GM12864 (cell line): ENCODE measurements at regions not wholly inside any gene's neighbourhood (a gene's known extent, or its start where the extent isn't known, plus 50 kb on each side); places are given as distances from the start of the nearest gene placed in this dataset.

Experiments used
- DNase-seq: peaks from one replicate; pipeline ENCODE4 v3.0.0-alpha.2; 2011; ENCODE audit warnings: low read depth
- H3K4me3 ChIP-seq: 2 replicates; pipeline ENCODE4 v1.5.1; 2011; ENCODE audit warnings: mild to moderate bottlenecking, low read depth, low read length, control low read depth
- CTCF ChIP-seq: IDR thresholded peaks from 2 replicates; pipeline ENCODE4 v1.5.1; 2011; ENCODE audit warnings: low read depth, mild to moderate bottlenecking, moderate library complexity, low read length, control low read depth, inconsistent platforms; ENCODE audit errors: missing control alignments

- no peak for DNase-seq
- no peak overlapping the region for H3K4me3 ChIP-seq
- no peak for TF ChIP-seq CTCF
Measured at GRCh38 chr12:46711756-46712155, 114.0 kb downstream of the SLC38A4 start.

GRCh38 chr12:46710125-46710743, 115.6 kb downstream of the SLC38A4 start:
- no peak overlapping the region for H3K4me3 ChIP-seq
- no peak for TF ChIP-seq CTCF
- no peak for DNase-seq

- DNase-seq = no peak
- no peak for TF ChIP-seq CTCF
- no peak overlapping the region for H3K4me3 ChIP-seq
Measured at GRCh38 chr12:46702581-46703344, 123.0 kb downstream of the SLC38A4 start.

DNA sequence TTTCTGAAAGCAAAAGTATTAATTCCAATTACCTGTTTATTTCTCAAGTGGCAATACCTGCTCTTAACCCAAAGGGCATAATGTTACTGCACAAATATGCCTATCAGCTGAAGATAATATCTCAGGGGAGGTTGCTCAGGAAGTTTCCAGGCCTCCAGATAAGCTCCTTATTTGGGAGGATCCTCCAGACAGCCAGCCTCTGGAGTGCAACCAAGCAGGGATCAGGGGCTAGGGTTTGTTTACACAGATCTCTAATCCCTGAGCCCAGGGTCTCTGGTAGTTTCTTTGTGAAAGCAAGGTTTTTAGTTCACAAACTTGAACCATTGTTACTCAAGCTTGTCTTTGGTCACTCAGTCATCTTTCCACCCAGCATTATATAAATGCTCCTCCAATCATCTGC, 124.4 kb downstream of the SLC38A4 start:
- TF ChIP-seq CTCF = no peak
- no peak for DNase-seq
- no peak overlapping the region for H3K4me3 ChIP-seq

GRCh38 chr12:46699986-46700385, 125.8 kb downstream of the SLC38A4 start:
- no peak for DNase-seq
- H3K4me3 ChIP-seq = no peak overlapping the region
- no peak for TF ChIP-seq CTCF

DNA sequence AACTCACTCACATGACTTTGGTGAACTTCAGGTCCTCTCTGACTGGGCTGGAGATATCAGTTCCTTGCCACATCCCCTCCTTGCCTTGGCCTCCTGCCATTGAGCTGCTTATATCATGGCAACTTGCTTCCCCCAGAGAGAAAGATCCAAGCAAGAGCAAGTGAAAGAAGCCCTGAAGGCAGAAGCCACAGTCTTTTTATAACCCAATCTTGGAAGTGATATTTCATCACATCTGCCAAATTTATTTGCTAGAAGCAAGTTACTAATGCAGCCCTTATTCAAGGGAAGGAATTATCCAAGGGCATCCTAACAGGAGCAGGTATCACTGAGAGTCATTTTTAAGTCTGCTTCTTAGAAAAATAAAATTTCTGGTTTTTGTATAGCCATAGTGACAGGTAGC, 127.8 kb downstream of the SLC38A4 start:
- H3K4me3 ChIP-seq = no peak overlapping the region
- no peak for DNase-seq
- no peak for TF ChIP-seq CTCF

DNA sequence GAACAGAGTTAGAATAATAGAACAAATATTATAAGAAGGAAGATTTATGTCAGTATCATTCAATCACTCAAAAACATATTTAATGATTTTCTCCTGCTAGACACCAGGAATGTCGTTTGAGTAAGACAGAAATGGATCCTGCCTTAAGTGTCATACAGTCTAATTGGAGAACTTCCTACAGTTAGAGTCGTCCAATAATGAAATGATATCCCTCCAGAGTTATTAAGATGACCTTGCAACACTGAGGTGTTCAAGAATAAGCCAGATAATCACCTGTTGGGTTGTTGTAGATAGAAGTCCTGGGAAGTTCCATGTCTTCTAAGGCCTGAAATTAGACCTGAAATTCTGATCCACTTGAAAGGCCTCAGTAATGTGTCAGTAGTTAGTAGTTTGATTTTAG, 132.3 kb downstream of the SLC38A4 start:
- DNase-seq = no peak
- no peak for TF ChIP-seq CTCF
- H3K4me3 ChIP-seq = no peak overlapping the region
